LoVo (cell line): ENCODE measurements at regions not wholly inside any gene's neighbourhood (a gene's known extent, or its start where the extent isn't known, plus 50 kb on each side); places are given as distances from the start of the nearest gene placed in this dataset.
"Not testable (repeated sequence)": the region's sequence is repeated elsewhere in the genome, so short reads cannot be mapped to it uniquely, and the experiment has no call there.

ENCODE experiments used
- DNase-seq: peaks from one replicate; pipeline ENCODE4 v3.0.0-alpha.2; 2016; ENCODE audit warnings: low spot score

GRCh38 chr3:175951047-175951694 lies 1092.0 kb downstream of the NAALADL2 start:
- no peak for DNase-seq

DNA sequence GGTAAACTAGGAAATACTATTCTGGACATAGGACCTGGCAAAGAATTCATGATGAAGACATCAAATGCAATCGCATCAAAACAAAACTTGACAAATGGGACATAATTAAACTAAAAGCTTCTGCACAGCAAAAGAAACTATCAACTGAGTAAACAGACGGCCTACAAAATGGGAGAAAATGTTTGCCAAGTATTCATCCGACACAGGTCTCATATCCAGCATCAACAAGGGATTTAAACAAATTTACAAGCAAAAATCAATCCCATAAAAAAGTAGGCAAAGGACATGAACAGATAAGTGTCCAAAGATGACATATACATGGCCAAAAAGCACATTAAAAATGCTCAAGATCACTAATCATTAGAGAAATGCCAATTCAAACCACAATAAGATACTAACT lies 1088.9 kb downstream of the NAALADL2 start:
- no peak for DNase-seq

DNA sequence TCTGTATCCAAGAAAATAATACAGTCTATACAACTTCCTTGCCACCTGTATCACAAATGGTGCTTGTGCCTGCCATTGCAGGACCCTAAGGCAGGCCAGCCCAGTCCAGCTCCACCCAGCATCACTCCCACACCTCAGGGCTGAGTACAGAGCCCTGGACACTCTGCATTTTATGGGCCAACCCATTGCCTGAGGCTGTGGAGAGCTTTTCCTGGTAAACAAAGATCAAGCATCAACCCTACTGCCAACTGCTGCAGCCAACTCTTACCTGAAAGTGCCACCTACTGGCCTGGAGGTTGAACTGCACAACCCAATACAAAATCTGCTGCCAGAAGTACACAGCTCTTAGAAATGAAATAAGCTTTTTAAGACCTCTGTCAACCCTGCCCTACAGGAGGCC lies 1082.2 kb downstream of the NAALADL2 start:
- DNase-seq: no peak

DNA sequence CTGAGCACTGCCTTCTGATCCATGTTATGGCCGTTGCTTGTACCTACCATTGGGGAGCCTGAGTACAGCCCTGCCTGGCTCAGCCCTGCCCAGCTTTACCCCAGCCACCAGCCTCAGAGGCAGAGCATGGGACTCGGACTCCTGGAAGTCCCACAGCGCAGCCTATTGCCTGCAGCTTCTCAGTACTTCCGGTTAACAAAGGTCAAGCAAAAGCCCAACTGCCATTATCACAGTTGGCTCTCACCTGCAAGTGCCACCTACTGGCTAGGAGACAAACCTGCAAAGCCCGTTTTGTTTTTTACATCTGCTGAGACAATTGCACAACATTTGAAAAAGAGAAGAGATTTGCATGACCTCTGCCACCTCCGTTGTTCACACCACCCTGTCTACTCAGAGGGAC lies 1081.7 kb downstream of the NAALADL2 start:
- no peak for DNase-seq

DNA sequence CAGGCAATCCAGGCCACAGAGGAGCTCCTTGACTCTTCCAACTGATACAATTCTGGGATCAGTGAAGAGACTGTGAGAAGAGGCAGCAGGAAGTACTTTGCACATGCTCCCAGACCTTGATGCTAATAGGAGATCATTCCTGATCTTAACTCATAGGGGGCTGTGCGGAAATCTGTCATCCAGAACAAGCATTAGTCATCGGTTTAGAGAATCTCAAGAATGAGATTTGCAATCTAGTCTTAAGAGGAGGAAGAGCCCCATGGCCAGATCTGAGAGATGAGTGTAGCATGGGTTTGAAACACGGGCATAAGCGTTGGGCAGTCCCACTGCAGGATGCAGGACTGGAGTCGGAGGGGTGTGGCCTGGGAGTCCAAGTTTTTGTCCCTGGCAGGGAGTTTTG lies 1081.1 kb downstream of the NAALADL2 start:
- no peak for DNase-seq

DNA sequence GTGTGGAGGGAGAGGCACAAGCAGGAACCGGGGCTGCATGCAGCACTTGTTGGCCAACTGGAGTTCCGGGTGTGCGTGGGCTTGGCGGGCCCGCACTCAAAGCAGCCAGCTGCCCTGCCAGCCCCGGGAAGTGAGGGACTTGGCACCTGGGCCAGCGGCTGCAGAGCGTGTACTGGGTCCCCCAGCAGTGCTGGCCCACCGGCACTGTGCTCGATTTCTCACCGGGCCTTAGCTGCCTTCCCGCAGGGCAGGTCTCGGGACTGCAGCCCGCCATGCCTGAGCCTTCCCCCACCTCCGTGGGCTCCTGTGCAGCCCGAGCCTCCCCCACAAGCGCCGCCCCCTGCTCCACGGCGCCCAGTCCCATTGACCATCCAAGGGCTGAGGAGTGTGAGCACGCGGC lies 1078.2 kb downstream of the NAALADL2 start:
- not testable (repeated sequence) for DNase-seq

DNA sequence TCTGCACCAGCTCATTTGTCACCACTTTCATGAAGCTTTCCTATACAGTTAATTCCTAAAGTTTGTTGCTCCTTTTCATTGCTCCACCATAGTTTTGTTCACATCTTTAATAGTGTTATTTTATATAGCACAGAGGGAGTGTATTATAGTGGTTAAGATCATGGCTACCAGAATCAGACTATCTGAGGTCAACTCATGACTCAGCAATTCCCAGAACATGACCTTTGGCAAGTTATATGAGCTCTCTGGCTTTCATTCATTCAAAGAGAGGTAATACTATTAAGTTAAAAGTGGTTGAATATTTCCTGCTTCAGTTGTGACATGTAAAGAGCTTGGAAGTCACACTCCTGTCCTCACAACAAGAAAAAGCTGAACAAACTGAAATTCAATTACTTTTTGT lies 1073.5 kb downstream of the NAALADL2 start:
- no peak for DNase-seq

DNA sequence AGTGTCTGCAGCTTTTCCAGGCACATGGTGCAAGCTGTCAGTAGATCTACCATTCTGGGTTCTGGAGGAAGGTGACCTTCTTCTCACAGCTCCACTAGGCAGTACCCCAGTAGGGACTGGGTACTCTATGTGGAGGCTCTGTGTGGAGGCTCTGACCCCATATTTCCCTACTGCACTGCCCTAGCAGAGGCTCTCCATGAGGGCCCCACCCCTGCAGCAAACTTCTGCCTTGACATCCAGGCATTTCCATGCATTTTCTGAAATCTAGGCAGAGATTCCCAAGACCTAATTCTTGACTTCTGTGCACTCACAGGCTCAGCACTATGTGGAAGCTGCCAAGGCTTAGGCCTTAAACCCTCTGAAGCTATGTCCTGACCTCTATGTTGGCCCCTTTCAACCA lies 1060.0 kb downstream of the NAALADL2 start:
- DNase-seq: no peak

- no peak for DNase-seq
Measured at GRCh38 chr3:175916191-175916934, 1057.2 kb downstream of the NAALADL2 start.

GRCh38 chr3:175914785-175915184 lies 1055.7 kb downstream of the NAALADL2 start:
- DNase-seq: no peak

- DNase-seq: no peak
Measured at GRCh38 chr3:175913286-175913685, 1054.2 kb downstream of the NAALADL2 start.

GRCh38 chr3:175911937-175912336 lies 1052.8 kb downstream of the NAALADL2 start:
- no peak for DNase-seq

- no peak for DNase-seq
Measured at GRCh38 chr3:175902226-175902625, 1043.1 kb downstream of the NAALADL2 start.

GRCh38 chr3:175898194-175898593 lies 1039.1 kb downstream of the NAALADL2 start:
- DNase-seq: no peak

DNA sequence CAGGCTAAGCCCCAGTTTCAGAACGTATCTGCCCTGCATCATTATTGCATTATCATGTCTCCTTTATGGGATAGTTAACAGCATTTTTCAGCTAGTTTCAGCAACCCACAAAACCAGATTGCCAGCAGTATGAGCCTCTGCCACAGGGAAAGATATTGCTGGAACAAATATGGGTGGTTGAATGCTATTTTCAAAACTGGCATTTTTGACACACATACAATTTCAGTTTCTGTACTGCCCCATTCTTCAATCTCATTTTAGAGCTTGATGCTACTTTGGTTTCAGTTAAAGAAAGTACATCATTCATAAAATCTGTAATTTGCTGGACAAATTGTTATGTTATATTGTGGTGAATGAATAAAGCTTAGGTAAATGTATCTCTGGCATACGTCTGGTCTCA lies 1037.5 kb downstream of the NAALADL2 start:
- no peak for DNase-seq

DNA sequence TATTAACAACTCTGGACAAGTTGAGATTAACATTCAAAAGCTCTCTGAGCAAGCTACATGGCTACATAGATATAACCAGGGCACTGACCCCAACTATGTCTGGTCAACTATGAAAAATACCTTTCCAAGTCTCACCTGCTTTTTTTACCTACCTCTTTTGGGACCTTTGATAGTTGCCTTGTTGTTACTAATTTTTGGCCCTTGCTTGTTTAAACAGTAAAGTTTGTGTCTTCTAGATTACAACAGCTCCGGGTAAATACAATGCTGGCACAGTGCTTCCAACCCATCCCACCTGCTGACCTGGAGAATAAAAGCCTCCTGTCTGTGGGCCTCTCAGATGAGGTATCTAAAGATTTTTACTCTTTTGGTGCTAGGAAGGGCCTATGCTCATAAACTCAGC lies 1036.6 kb downstream of the NAALADL2 start:
- no peak for DNase-seq

GRCh38 chr3:175893566-175893965 lies 1034.4 kb downstream of the NAALADL2 start:
- no peak for DNase-seq

DNA sequence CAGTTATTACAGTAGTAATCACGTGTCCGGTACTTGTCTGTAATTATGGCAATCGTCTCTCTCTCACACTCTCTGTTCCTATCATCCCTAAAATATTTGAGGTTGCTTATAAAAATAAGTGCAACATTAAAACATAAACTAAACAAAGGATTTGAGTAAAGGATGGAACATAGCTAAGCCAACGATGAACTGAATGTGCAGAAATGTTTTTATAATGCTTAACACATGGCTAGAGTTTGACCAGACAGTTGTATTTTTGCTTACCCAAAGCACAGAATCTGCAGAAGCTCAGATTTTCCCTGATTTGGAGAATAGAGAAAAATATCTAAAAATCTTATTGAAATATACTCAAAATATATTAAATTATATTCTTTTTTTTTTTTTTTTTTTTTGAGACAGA lies 1030.9 kb downstream of the NAALADL2 start:
- no peak for DNase-seq

- no peak for DNase-seq
Measured at GRCh38 chr3:175885231-175885766, 1026.2 kb downstream of the NAALADL2 start.

GRCh38 chr3:175879417-175879816 lies 1020.3 kb downstream of the NAALADL2 start:
- DNase-seq: no peak

GRCh38 chr3:175869404-175869803 lies 1010.3 kb downstream of the NAALADL2 start:
- DNase-seq: no peak

DNA sequence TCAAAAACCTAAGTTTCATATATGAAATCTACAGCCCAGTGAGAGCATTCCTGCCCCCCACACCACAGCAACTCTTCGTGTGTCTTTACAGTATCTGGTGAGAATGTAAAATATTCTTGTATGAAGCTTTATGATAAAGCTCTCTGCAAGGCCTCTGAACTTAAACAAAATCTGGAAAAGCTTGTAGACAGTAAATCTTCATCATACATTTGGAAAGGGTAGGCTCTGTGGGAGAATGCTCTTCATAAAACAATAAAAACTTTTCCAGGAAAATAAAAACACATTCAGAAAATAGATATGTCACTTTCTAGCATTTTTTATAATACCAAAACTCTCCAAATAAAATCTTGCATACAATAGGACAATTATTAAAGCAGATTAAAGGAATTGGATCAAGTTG lies 1009.5 kb downstream of the NAALADL2 start:
- no peak for DNase-seq

DNA sequence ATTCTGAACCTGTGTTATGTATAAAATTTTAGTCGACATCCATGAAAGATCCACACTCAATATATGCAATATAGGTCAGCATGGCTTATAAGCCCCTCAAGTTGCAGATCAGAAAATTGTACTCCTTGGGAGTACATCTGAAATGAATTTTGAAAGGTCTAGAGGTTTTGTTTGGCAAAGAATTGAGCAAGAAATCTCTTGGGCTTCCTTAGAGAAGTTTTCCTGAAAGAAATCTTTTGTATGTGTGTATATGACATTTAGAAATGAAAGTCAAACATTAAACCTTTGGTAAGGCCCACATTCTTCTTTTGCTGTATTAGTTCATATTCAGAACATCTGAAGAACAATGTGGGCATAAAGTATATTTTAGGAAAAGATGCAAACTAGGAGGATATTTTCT lies 1006.6 kb downstream of the NAALADL2 start:
- no peak for DNase-seq

DNA sequence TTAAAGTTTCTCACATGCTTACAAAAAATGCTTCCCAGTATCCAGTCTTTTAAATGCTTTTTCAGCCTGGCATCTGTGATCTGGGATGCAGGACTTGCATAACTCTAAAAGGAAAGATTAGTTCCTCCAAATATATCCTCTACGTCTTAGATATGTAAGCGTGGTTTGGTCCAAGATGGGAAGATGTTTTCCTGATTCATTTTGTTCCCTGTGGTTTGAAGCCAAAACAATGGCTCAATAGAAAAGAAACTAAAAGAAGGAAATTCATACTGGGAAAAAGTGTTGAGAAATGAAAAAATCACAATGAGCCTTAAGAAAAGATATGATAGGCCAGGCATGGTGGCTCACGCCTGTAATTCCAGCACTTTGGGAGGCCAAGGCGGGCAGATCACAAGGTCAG lies 1002.8 kb downstream of the NAALADL2 start:
- DNase-seq: no peak
